Testis (tissue), 2 donors: ENCODE measurements at regions not wholly inside any gene's neighbourhood (a gene's known extent, or its start where the extent isn't known, plus 50 kb on each side); places are given as distances from the start of the nearest gene placed in this dataset.

Source experiments
- DNase-seq: peaks from one replicate; pipeline ENCODE4 v3.0.0-alpha.2; 2019
- H3K27ac ChIP-seq, 2 donors: fragments of 200-600 bp; sonication (generic); one replicate each; pipeline ENCODE4 v1.5.1; 2019
- H3K27me3 ChIP-seq: fragments of 200-600 bp; sonication (generic); one replicate; pipeline ENCODE4 v1.5.1; 2019
- H3K36me3 ChIP-seq: fragments of 200-600 bp; sonication (generic); one replicate; pipeline ENCODE4 v1.5.1; 2017; ENCODE audit warnings: low read depth; ENCODE audit errors: missing control alignments
- H3K4me1 ChIP-seq: fragments of 200-600 bp; sonication (generic); one replicate; pipeline ENCODE4 v1.5.1; 2019
- H3K4me3 ChIP-seq, 2 donors: fragments of 200-600 bp; sonication (generic); one replicate each; pipeline ENCODE4 v1.5.1; 2017 to 2019
- H3K9me3 ChIP-seq: fragments of 200-600 bp; sonication (generic); one replicate; pipeline ENCODE4 v1.5.1; 2017
- CTCF ChIP-seq, 3 experiments: fragments of 450-650 bp in 2 of 3; fragments of 200-600 bp in 1 of 3; sonication (generic) in 1 of 3; IDR thresholded peaks; one replicate each; pipeline ENCODE4 v1.5.1; 2016 to 2019; ENCODE audit warnings: antibody characterized with exemption in 3 of 3, mild to moderate bottlenecking in 2 of 3, moderate library complexity in 1 of 3
- POLR2A ChIP-seq: fragments of 450-650 bp; IDR thresholded peaks from one replicate; pipeline ENCODE4 v1.6.1; 2017; ENCODE audit warnings: antibody characterized with exemption, mild to moderate bottlenecking, moderate library complexity
- WGBS, 2 donors: methylation state at CpG; one replicate each; pipeline ENCODE4 v1.1.5; 2018; 5-methylcytosine and 5-hydroxymethylcytosine counted together
- intact Hi-C: fragments of 100-400 bp; cut with DNase I; formaldehyde crosslinking; loops from one replicate; pipeline ENCODE4 v1.15.1; 2023; ENCODE audit warnings: low total_unique reads

- Histone ChIP-seq H3K4me1 (peaks cover 23% of the 10 kb centered on the region), H3K27me3 (no peaks in the 10 kb centered on the region), H3K9me3 (no peaks in the 10 kb centered on the region), H3K4me3 (no peak overlapping the region), H3K27ac (no peak overlapping the region), H3K36me3 (no peaks in the 10 kb centered on the region)
- intact Hi-C loops, result no loop called here
- TF ChIP-seq CTCF (IDR thresholded peaks at IDR 0.05), result no peak
- no peak for TF ChIP-seq POLR2A
- WGBS, 2 donors, result 80 to 82% methylated on average over 10 of the region's 10 CpGs
- no peak for DNase-seq
Observed at GRCh38 chr1:181149326-181150125, 61.0 kb downstream of the IER5 start.

GRCh38 chr1:181150273-181150672 lies 61.8 kb downstream of the IER5 start:
- Histone ChIP-seq H3K36me3 (no peaks in the 10 kb centered on the region), H3K9me3 (no peaks in the 10 kb centered on the region), H3K4me1 (peaks cover 23% of the 10 kb centered on the region), H3K27me3 (no peaks in the 10 kb centered on the region), H3K4me3 (no peak overlapping the region), H3K27ac (no peak overlapping the region)
- intact Hi-C loops, result no loop called here
- 82 to 100% methylated on average over 1 of the region's 1 CpG for WGBS, 2 donors
- TF ChIP-seq CTCF (IDR thresholded peaks at IDR 0.05) (no peak), POLR2A (no peak)
- DNase-seq, result no peak

DNA sequence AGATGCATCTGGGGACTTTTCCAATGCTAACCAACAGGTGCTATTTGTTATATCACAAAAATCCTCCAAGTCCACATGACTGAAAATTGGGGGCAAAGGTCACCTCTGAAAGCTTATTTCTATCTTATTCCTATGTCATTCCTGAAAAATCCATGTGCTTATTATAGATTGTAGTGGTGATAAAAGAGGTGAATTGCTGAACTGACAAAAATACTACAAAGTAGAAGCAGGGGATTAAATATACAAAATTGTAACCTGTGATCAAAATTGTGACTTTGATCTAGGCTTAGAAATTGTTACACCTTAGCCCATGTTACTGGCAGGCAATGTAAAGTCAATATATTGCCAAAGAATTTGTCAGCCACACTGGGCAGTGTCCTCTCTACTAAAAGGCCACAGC lies 62.3 kb downstream of the IER5 start:
- H3K27ac ChIP-seq, result no peak overlapping the region
- intact Hi-C loops, result no loop called here
- no peaks in the 10 kb centered on the region for H3K27me3 ChIP-seq
- H3K9me3 ChIP-seq, result no peaks in the 10 kb centered on the region
- TF ChIP-seq CTCF (IDR thresholded peaks at IDR 0.05) (no peak), POLR2A (no peak)
- DNase-seq, result no peak
- H3K36me3 ChIP-seq, result no peaks in the 10 kb centered on the region
- H3K4me3 ChIP-seq, result no peak overlapping the region
- peaks cover 23% of the 10 kb centered on the region for H3K4me1 ChIP-seq

DNA sequence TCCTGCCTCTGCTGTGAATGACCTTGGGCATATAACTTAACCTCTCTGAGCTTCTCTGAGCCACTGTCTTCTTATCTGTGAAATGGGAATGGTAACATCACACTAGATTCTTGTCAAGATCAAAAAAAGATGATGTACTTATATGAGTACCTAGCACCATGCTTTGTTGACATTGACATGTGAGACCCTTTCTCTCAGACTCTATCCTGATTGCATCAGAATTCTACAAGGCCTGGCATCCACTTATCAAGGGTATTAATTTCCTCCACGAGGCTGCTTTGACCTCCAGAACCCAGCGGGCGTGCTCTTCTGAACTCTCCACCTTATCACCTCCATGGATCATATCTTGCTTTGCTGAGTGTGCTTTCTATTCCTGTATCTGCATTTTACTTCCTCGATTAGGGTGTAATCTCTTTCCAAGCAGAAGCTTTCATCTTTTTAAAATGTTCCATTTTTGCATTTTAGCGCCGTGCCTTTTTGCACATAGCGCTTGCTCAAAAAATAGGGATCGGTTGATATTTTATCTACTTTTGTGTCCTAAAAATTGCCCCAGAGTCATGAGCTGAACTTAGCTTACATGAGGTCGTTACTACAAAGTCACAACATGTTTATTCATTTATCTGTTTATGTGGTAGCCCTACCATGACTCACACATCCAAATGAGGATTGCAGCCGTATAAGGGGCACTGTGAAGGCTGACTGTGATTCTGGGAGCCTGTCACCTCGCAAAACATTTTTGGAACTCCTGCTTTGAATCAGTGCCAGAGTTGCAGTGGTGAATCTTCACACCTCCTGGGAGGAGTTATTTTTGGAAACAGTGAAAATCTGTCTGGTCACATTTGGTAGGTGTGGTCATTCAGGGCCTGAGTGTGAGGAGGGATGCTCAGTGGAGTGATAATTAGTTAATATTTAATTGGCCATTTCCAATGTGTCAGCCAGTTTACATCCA lies 63.2 kb downstream of the IER5 start:
- no peaks in the 10 kb centered on the region for H3K36me3 ChIP-seq
- DNase-seq, result no peak
- H3K4me1 ChIP-seq, result peaks cover 23% of the 10 kb centered on the region
- no peaks in the 10 kb centered on the region for H3K27me3 ChIP-seq
- 47 to 61% methylated on average over 11 of the region's 11 CpGs for WGBS, 2 donors
- intact Hi-C loops, result no loop called here
- H3K4me3 ChIP-seq, result no peak overlapping the region
- no peaks in the 10 kb centered on the region for H3K9me3 ChIP-seq
- TF ChIP-seq CTCF (IDR thresholded peaks at IDR 0.05), result no peak
- no peak for TF ChIP-seq POLR2A
- peak overlapping the region; percentile 79 to 88 for H3K27ac ChIP-seq
